ENCODE measurements at regions not wholly inside any gene's neighbourhood (a gene's known extent, or its start where the extent isn't known, plus 50 kb on each side); places are given as distances from the start of the nearest gene placed in this dataset.

DNA sequence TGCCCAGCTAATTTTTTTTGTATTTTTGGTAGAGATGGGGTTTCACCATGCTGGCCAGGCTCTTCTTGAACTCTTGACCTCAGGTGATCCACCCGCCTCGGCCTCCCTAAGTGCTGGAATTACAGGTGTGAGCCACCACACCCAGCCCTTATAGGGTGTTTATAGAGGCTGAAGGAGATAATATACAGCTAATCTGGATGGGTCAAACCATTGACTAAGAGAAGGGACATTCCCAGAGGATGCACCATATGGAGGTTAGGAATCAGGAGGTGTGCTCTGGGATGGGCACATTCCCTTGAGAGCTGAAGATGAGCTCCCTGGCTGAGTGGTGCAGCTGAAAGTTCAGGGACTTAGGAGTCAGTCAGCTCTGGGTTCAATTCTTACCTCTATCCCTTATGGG, 68.3 kb upstream of the SHISA3 start:
- no peak for DNase-seq (ENCODE audit: low read depth in 2 of 2)

DNA sequence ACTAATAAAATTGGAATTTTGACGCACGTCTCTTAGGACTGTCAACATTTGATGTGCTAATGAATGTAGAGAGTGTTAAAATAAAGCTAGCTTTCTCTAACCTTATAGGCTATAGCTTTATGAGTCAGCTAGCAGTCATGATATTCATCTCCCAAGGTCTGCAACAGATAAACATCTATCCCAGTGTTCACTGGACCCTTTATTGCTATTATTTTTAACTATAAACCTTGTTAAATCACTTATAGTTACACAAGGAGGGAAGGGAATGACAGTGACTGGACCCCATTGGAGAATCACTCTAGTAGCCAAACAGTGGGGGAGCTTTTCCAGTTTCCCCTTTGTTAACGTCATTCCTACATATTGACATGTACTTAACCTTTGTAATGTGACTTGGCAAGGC, 67.9 kb upstream of the SHISA3 start:
- no peak for DNase-seq (ENCODE audit: low read depth in 2 of 2)

DNA sequence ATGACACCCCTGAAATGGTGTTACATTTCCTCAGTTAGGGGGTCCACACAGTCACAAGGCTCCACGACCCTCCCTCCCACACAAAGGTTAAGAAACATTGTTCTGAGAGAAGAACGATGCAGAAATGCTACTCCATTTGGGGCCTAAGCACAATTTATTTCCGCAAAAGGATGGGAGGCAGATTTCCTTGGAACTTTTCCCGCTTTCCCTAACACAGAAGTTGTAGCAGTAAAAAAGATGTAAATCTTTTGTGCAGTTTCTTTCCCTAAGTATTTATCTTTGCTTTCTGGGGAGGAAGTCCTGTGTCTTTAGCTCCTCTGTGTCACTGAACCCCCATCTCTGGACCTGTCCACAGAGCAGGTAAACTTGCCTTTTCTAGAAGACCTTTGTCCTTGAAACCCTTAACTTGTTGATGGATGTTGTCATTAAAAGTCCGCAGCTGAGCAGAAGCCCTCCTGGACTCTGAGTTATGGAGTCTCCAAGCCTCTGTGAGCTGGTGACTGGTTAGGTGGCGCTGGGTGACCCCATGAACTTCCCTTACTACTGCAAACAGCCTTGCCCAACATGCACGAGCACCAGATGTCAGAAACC, 67.2 kb upstream of the SHISA3 start:
- no peak for DNase-seq (ENCODE audit: low read depth in 2 of 2)

DNA sequence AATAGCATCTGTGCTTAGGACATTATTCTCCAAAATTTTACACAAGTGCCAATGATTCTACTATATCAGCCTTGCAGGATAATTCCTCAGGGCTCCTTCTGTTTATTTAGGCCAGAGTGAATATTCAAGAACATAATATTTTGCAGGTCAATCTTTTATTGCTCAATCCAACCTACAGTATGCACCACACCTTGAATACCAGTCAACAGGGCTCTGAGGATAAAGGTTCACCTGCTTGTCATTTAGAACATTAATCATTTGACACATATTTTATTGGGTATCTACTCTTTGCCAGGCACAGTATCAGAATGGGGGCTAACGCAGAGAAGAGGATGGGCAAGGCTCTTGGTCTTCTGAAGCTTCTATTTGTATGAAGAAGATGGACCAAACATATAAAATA, 66.2 kb upstream of the SHISA3 start:
- DNase-seq (ENCODE audit: low read depth in 2 of 2): no peak

DNA sequence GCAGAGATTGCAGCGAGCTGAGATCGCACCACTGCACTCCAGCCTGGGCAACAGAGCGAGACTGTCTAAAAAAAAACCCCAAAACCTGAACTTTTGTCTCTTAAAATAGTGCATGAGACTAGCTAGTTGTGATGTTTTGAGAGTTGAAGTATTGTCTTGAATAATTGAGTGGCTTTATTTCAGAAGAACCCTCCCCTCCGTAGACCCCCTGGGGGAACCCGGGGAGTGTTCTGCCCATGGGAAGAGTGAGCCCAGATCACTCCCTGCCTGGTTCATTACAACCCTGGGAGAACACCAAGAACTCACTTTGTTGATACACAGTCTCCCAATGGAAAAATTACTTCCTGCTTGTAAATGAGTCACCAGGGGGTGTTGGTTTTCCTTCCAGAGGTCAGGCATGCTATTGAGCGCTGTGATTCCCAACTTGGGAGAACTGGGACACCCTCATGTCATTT, 65.3 kb upstream of the SHISA3 start:
- peak; percentile 58 to 89 for DNase-seq (ENCODE audit: low read depth in 2 of 2)

DNA sequence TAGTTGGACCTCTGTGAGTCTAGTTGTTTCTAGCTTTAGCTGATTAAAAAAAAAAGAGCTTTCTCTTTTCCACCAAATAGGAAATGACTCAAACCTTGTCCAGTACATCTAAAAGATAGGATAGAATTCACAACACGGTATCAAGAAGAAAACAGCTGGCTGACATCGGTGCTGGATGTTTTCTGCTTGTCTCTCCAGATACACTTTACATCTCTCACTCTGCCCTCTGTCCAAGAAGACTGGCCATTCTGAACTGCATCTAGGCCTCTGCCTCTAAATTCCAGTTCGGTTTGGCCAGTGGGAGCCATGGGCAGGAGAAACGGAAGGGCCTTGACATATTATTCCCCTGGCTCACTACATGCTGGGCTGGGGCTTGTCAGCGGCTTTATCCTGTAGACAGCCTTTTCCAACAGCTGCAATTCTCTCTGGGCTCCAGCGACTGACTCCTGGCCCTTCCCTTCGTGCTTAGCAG, 57.3 kb upstream of the SHISA3 start:
- peak; percentile 40 to 76 for DNase-seq (ENCODE audit: low read depth in 2 of 2)

DNA sequence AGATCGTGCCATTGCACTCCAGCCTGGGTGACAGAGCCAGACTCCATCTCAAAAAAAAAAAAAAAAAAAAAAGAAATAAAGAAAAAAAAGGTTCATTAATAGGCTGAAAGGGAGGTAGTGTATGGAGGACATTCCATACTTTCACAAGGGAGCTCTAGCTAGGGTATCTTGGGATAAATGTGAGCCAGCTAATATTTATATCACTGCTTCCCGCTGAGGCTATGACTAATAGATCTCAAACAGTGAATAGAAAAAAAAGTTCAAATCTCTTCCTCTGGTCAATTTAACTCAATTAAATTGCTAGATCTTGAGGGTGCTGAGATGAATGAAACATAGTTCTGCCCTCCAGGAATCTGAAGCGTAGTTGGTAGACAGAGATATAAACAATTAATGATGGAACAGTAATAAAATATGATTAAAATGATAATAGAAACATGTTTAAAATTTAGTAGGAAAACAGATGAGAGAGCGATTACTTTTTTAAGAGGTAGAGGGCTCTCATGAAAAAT, 55.7 kb upstream of the SHISA3 start:
- DNase-seq (ENCODE audit: low read depth in 2 of 2): peak in 1 of 2 donors; percentile 37

DNA sequence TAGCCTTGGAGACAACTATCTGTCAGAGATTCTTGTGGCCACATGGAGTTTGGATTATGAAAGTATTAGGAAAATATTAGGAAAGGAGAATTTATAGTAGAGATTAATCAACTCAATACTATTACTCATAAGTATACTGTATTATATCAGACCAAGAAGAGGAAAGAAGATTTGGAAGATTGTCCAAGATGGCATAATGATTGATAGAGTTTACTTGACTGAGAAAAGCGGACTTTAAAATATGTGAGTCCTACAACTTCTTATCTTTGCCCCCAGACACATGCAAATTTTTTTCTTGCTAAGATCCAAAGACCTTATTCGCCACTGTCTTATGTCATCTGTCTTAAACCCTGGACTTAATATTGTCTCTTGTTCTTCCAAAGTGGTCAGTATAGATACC, 54.8 kb upstream of the SHISA3 start:
- DNase-seq (ENCODE audit: low read depth in 2 of 2): no peak

DNA sequence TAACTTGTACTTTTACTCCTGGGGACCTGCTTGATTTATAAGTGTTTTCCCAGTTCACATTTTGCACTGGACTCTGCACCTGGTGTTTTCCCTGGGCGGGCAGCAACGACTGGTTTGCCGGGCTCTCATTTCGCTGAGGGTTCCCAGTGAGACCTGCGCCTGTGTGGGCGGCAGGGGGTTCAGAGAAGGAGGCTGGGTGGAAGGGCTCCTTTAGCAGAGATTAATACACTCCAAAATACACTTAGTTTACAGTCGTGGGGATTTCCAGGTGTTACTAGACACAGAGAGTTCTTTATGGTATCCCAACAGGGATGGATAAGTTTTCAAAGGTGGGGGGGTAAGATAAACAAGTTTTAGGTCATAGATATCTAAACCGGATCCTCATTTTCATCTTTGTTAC, 53.0 kb upstream of the SHISA3 start:
- DNase-seq (ENCODE audit: low read depth in 2 of 2): no peak

DNA sequence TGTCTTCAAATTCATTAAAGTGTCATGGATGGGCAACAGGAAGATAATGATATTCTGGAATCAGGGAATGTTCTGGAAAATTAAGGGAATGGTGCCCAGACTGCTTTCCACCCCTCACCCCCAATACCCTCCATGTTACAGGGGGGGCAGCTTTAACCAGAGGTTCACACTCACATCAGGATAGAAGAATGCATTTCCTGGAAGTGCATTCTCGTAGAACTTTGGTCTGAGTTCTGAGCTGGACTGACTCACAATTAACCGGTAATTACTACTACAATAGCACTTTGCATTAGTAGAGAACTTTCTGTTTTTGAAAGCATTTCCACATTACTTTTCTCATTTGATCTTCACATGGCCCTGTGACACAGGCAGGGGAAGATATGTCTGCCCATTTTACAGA, 52.5 kb upstream of the SHISA3 start:
- DNase-seq (ENCODE audit: low read depth in 2 of 2): no peak

DNA sequence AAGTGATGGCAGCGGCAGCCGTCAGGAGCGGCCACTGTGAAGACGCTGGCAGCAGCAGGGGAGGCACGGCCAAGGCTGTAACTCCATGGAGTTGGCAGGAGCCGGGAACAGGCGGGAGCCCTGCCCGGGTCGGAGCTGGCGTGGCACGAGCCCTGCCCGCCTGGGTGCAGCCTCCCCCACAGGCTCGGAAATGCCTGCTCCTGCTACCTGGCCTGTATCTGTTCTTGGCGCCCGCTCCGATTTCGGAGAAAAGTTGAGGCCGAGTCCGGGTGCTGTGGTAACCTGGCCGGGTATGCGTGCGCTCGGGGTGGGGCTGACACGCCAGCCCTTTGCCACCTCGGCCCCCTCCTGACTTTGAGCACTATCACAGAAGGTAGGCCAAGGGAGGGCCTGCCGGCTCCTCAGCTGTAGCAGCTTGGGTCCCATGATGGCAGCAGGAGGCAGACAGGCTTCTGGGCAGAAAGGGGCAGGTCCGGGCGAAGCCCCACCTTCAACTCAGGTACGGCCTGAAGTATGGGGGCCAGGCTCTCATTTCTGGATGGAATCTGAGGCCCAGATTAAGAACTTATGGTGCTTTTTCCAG, 51.2 kb upstream of the SHISA3 start:
- no peak for DNase-seq (ENCODE audit: low read depth in 2 of 2)

DNA sequence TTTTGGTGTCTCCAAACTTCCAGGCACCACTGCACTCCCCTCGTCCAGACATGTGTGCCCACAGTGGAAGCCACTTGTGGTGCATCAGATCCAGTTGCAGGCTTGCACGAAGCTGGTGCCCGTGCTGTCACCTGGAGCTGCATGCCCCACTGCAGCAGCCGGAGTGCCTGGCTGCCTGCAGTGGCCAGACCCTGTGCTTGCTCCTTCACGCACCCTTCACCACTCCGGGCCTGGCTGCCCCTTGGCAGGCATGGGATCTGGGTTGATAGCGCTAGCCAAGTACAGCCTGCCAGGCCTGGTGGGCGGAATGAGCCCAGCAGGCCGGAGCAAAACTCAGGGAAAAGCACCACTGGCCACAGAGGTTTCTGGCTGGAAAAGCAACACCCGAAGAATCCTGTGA, 50.2 kb upstream of the SHISA3 start:
- no peak for DNase-seq (ENCODE audit: low read depth in 2 of 2)

All from dermis microvascular lymphatic vessel endothelial cell (primary cell).